ENCODE measurements at regions not wholly inside any gene's neighbourhood (a gene's known extent, or its start where the extent isn't known, plus 50 kb on each side); places are given as distances from the start of the nearest gene placed in this dataset.

- Histone ChIP-seq H3K36me3 (no peaks in the 10 kb centered on the region), H3K4me3 (no peak overlapping the region), H3K9me3 (no peaks in the 10 kb centered on the region), H3K27ac (no peak overlapping the region), H3K27me3 (no peaks in the 10 kb centered on the region), H3K4me1 (no peaks in the 10 kb centered on the region)
- no peak for TF ChIP-seq CTCF (IDR thresholded peaks at IDR 0.05)
- ATAC-seq = no peak
- intact Hi-C loops (cut with DNase I) = no loop called here
- DNase-seq = no peak
Measured at GRCh38 chr2:30034052-30034775, 112.6 kb upstream of the YPEL5 start.

- no peak overlapping the region for H3K4me3 ChIP-seq
- intact Hi-C loops (cut with DNase I) = no loop called here
- DNase-seq = no peak
- no peaks in the 10 kb centered on the region for H3K36me3 ChIP-seq
- no peak overlapping the region for H3K27ac ChIP-seq
- no peak for ATAC-seq
- H3K4me1 ChIP-seq = no peaks in the 10 kb centered on the region
- H3K9me3 ChIP-seq = no peaks in the 10 kb centered on the region
- TF ChIP-seq CTCF (IDR thresholded peaks at IDR 0.05) = no peak
- H3K27me3 ChIP-seq = no peaks in the 10 kb centered on the region
Measured at GRCh38 chr2:30037016-30037415, 109.8 kb upstream of the YPEL5 start.

GRCh38 chr2:30038419-30038818 is 108.4 kb upstream of the YPEL5 start:
- no peaks in the 10 kb centered on the region for H3K4me1 ChIP-seq
- H3K9me3 ChIP-seq = no peaks in the 10 kb centered on the region
- H3K36me3 ChIP-seq = no peaks in the 10 kb centered on the region
- no peak for TF ChIP-seq CTCF (IDR thresholded peaks at IDR 0.05)
- H3K27ac ChIP-seq = no peak overlapping the region
- DNase-seq (no peak), ATAC-seq (no peak)
- intact Hi-C loops (cut with DNase I) = no loop called here
- no peaks in the 10 kb centered on the region for H3K27me3 ChIP-seq
- H3K4me3 ChIP-seq = no peak overlapping the region

GRCh38 chr2:30039101-30039500 is 107.7 kb upstream of the YPEL5 start:
- Histone ChIP-seq H3K4me3 (no peak overlapping the region), H3K9me3 (no peaks in the 10 kb centered on the region), H3K4me1 (no peaks in the 10 kb centered on the region), H3K27ac (no peak overlapping the region), H3K36me3 (no peaks in the 10 kb centered on the region), H3K27me3 (no peaks in the 10 kb centered on the region)
- TF ChIP-seq CTCF (IDR thresholded peaks at IDR 0.05) = no peak
- no peak for ATAC-seq
- no peak for DNase-seq
- intact Hi-C loops (cut with DNase I) = no loop called here

- no peak for TF ChIP-seq CTCF (IDR thresholded peaks at IDR 0.05)
- H3K27ac ChIP-seq = no peak overlapping the region
- H3K9me3 ChIP-seq = no peaks in the 10 kb centered on the region
- H3K27me3 ChIP-seq = peaks cover 0 to 6% of the 10 kb centered on the region in 2 donors
- H3K36me3 ChIP-seq = no peaks in the 10 kb centered on the region
- H3K4me3 ChIP-seq = no peak overlapping the region
- DNase-seq (no peak), ATAC-seq (no peak)
- no peaks in the 10 kb centered on the region for H3K4me1 ChIP-seq
- intact Hi-C loops (cut with DNase I) = no loop called here
Measured at GRCh38 chr2:30040147-30040546, 106.7 kb upstream of the YPEL5 start.
